CD14-positive monocyte (primary cell): ENCODE measurements at regions not wholly inside any gene's neighbourhood (a gene's known extent, or its start where the extent isn't known, plus 50 kb on each side); places are given as distances from the start of the nearest gene placed in this dataset.

ENCODE experiments used
- DNase-seq, 3 donors: peaks; one replicate each; pipeline ENCODE4 v3.0.0-alpha.2; 2011 to 2022
- H2AFZ ChIP-seq: 2 replicates; pipeline ENCODE4 v1.6.0; 2012; ENCODE audit warnings: mild to moderate bottlenecking, low read depth, low read length, inconsistent platforms; ENCODE audit not compliant: insufficient read depth, poor library complexity, severe bottlenecking
- H3K27ac ChIP-seq, 2 donors: 1 replicate in 1 of 2; 2 replicates in 1 of 2; pipeline ENCODE4 v1.5.1; 2012 to 2013; ENCODE audit warnings: low read length in 2 of 2, control low read depth in 1 of 2, inconsistent platforms in 1 of 2, low read depth in 1 of 2, mild to moderate bottlenecking in 1 of 2
- H3K27me3 ChIP-seq, 2 donors: one replicate each; pipeline versions ENCODE4 v1.6.0 to v1.6.1; 2011 to 2013; ENCODE audit warnings: low read length in 2 of 2; ENCODE audit not compliant: control insufficient read depth in 2 of 2, insufficient read depth in 2 of 2
- H3K36me3 ChIP-seq, 2 donors: replicated peaks in 1 of 2; 1 replicate in 1 of 2; 2 replicates in 1 of 2; pipeline versions ENCODE4 v1.5.1 to v1.6.1; 2012 to 2013; ENCODE audit warnings: low read length in 2 of 2, control low read depth in 1 of 2, inconsistent platforms in 1 of 2, mild to moderate bottlenecking in 1 of 2; ENCODE audit not compliant: insufficient read depth in 2 of 2, control insufficient read depth in 1 of 2
- H3K4me1 ChIP-seq, 2 donors: 1 replicate in 1 of 2; 2 replicates in 1 of 2; pipeline versions ENCODE4 v1.5.1 to v1.6.1; 2012 to 2013; ENCODE audit warnings: low read length in 2 of 2, control low read depth in 1 of 2, inconsistent platforms in 1 of 2, mild to moderate bottlenecking in 1 of 2, moderate library complexity in 1 of 2; ENCODE audit not compliant: insufficient read depth in 2 of 2, control insufficient read depth in 1 of 2
- H3K4me2 ChIP-seq: replicated peaks from 2 replicates; pipeline ENCODE3; 2012; ENCODE audit warnings: low read length, moderate library complexity, mild to moderate bottlenecking; ENCODE audit not compliant: poor library complexity, severe bottlenecking; ENCODE audit errors: extremely low read depth
- H3K4me3 ChIP-seq, 3 experiments: fragments of 200-600 bp in 1 of 3; sonication (generic) in 1 of 3; replicated peaks in 1 of 3; 1 replicate in 2 of 3; 2 replicates in 1 of 3; pipeline ENCODE4 v1.5.1; 2011 to 2013; ENCODE audit warnings: low read length in 3 of 3, mild to moderate bottlenecking in 3 of 3, control low read depth in 2 of 3, low read depth in 2 of 3, inconsistent platforms in 1 of 3, moderate library complexity in 1 of 3
- H3K79me2 ChIP-seq: 2 replicates; pipeline ENCODE4 v1.6.0; 2012; ENCODE audit warnings: mild to moderate bottlenecking, control low read depth, inconsistent platforms, low read length, moderate library complexity; ENCODE audit not compliant: insufficient read depth
- H3K9ac ChIP-seq: 2 replicates; pipeline ENCODE4 v1.6.0; 2017; ENCODE audit warnings: low read length, mild to moderate bottlenecking; ENCODE audit not compliant: insufficient read depth, poor library complexity, severe bottlenecking
- H3K9me3 ChIP-seq, 2 donors: replicated peaks in 1 of 2; 1 replicate in 1 of 2; 2 replicates in 1 of 2; pipeline versions ENCODE4 v1.5.1 to v1.6.1; 2012 to 2013; ENCODE audit warnings: low read length in 2 of 2, control low read depth in 1 of 2; ENCODE audit not compliant: control insufficient read depth in 1 of 2, insufficient read depth in 1 of 2
- H4K20me1 ChIP-seq: 2 replicates; pipeline ENCODE4 v1.6.0; 2012; ENCODE audit warnings: mild to moderate bottlenecking, low read length, control low read depth, moderate library complexity; ENCODE audit not compliant: insufficient read depth
- H3K27ac Mint-ChIP-seq, 7 donors: one replicate each; pipeline ENCODE4 v1.8.0; 2020; ENCODE audit warnings: mild to moderate bottlenecking in 7 of 7, mixed read lengths in 7 of 7, moderate library complexity in 6 of 7, inconsistent platforms in 2 of 7
- H3K27me3 Mint-ChIP-seq, 3 donors: one replicate each; pipeline ENCODE4 v1.8.0; 2021 to 2022; ENCODE audit warnings: low read depth in 3 of 3, mild to moderate bottlenecking in 3 of 3, mixed read lengths in 3 of 3, moderate library complexity in 3 of 3, inconsistent platforms in 1 of 3
- H3K36me3 Mint-ChIP-seq, 2 donors: one replicate each; pipeline ENCODE4 v1.8.0; 2020; ENCODE audit warnings: mixed read lengths in 2 of 2, inconsistent platforms in 1 of 2, mild to moderate bottlenecking in 1 of 2
- H3K4me1 Mint-ChIP-seq: one replicate; pipeline ENCODE4 v1.8.0; 2020; ENCODE audit warnings: mild to moderate bottlenecking, mixed read lengths
- H3K4me3 Mint-ChIP-seq, 2 donors: one replicate each; pipeline ENCODE4 v1.8.0; 2020; ENCODE audit warnings: mild to moderate bottlenecking in 2 of 2, mixed read lengths in 2 of 2, moderate library complexity in 1 of 2
- H3K9me3 Mint-ChIP-seq, 7 donors: one replicate each; pipeline ENCODE4 v1.8.0; 2020 to 2022; ENCODE audit warnings: mixed read lengths in 7 of 7, mild to moderate bottlenecking in 6 of 7, moderate library complexity in 6 of 7, inconsistent platforms in 2 of 7
- WGBS: methylation state at CpG from one replicate; pipeline ENCODE4 v1.1.5; 2013; ENCODE audit warnings: missing lambda C conversion rate; ENCODE audit not compliant: insufficient coverage; 5-methylcytosine and 5-hydroxymethylcytosine counted together
- intact Hi-C, 2 donors: fragments of 100-400 bp; cut with micrococcal nuclease; formaldehyde crosslinking; loops; one replicate each; pipeline versions ENCODE4 v1.15.0 to v1.15.1; 2023
- TF ChIP-seq, protein P1 (sequence below): fragments of 200-600 bp; IDR thresholded peaks from one replicate; pipeline ENCODE4 v1.8.0; 2022; ENCODE audit warnings: antibody characterized with exemption, mild to moderate bottlenecking

GRCh38 chr4:176627916-176628315 is 164.8 kb downstream of the VEGFC start:
- Mint-ChIP-seq H3K27me3 (no peaks in the 10 kb centered on the region), H3K9me3 (peaks cover 5 to 26% (median 11%) of the 10 kb centered on the region in 7 donors), H3K4me3 (no peak overlapping the region), H3K36me3 (no peaks in the 10 kb centered on the region), H3K27ac (no peak overlapping the region), H3K4me1 (no peaks in the 10 kb centered on the region)
- 100% methylated on average over 1 of the region's 4 CpGs for WGBS
- H3K9me3 ChIP-seq, result peaks cover 4 to 12% of the 10 kb centered on the region in 2 donors
- no peaks in the 10 kb centered on the region for H3K79me2 ChIP-seq
- H4K20me1 ChIP-seq, result no peaks in the 10 kb centered on the region
- H3K4me2 ChIP-seq, result no peak overlapping the region
- DNase-seq, result no peak
- no peaks in the 10 kb centered on the region for H3K27me3 ChIP-seq
- no peak overlapping the region for H3K27ac ChIP-seq
- no peak overlapping the region for H3K9ac ChIP-seq
- no peak overlapping the region for H2AFZ ChIP-seq
- H3K36me3 ChIP-seq, result no peaks in the 10 kb centered on the region
- intact Hi-C loops, result no loop called here
- H3K4me1 ChIP-seq, result no peaks in the 10 kb centered on the region
- H3K4me3 ChIP-seq, result no peak overlapping the region
- TF ChIP-seq, protein P1, sequence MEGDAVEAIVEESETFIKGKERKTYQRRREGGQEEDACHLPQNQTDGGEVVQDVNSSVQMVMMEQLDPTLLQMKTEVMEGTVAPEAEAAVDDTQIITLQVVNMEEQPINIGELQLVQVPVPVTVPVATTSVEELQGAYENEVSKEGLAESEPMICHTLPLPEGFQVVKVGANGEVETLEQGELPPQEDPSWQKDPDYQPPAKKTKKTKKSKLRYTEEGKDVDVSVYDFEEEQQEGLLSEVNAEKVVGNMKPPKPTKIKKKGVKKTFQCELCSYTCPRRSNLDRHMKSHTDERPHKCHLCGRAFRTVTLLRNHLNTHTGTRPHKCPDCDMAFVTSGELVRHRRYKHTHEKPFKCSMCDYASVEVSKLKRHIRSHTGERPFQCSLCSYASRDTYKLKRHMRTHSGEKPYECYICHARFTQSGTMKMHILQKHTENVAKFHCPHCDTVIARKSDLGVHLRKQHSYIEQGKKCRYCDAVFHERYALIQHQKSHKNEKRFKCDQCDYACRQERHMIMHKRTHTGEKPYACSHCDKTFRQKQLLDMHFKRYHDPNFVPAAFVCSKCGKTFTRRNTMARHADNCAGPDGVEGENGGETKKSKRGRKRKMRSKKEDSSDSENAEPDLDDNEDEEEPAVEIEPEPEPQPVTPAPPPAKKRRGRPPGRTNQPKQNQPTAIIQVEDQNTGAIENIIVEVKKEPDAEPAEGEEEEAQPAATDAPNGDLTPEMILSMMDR, result no peak

DNA sequence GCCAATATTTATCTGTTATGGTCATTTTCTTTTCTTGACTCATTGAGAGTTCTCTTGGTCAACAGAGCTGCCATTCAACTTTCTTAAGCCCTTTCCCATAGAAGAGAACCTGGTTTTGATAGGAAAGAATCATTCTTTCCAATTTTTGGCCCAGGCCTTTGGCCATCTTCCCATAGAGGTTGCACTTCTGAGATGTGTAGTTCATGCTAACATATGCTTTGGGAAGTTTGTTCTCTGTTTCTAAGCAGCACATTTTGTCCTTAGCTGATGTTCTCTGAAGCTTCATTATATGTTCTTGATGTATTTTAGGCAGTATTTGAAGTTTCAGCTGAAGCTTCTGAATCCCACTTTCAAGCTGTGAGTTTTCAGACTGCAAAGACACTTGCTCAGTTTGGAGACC is 161.1 kb downstream of the VEGFC start:
- H2AFZ ChIP-seq, result no peak overlapping the region

More for the DNA sequence above, 161.1 kb downstream of the VEGFC start:
- H3K4me2 ChIP-seq, result no peak overlapping the region
- no peaks in the 10 kb centered on the region for H3K4me1 ChIP-seq
- Mint-ChIP-seq H3K4me1 (no peaks in the 10 kb centered on the region), H3K4me3 (no peak overlapping the region), H3K36me3 (no peaks in the 10 kb centered on the region), H3K27me3 (peaks cover 0 to 3% (median 0%) of the 10 kb centered on the region in 3 donors), H3K9me3 (peaks cover 0 to 13% (median 3%) of the 10 kb centered on the region in 7 donors), H3K27ac (no peak overlapping the region)
- intact Hi-C loops, result no loop called here
- TF ChIP-seq, protein P1, result no peak
- no peak overlapping the region for H3K9ac ChIP-seq
- H3K36me3 ChIP-seq, result no peaks in the 10 kb centered on the region
- no peak overlapping the region for H3K4me3 ChIP-seq
- no peaks in the 10 kb centered on the region for H3K79me2 ChIP-seq
- peaks cover 4 to 5% of the 10 kb centered on the region in 2 donors for H3K9me3 ChIP-seq
- no peak overlapping the region for H3K27ac ChIP-seq
- no peaks in the 10 kb centered on the region for H4K20me1 ChIP-seq
- DNase-seq, result no peak
- H3K27me3 ChIP-seq, result no peaks in the 10 kb centered on the region
